ENCODE measurements at regions not wholly inside any gene's neighbourhood (a gene's known extent, or its start where the extent isn't known, plus 50 kb on each side); places are given as distances from the start of the nearest gene placed in this dataset.

DNA sequence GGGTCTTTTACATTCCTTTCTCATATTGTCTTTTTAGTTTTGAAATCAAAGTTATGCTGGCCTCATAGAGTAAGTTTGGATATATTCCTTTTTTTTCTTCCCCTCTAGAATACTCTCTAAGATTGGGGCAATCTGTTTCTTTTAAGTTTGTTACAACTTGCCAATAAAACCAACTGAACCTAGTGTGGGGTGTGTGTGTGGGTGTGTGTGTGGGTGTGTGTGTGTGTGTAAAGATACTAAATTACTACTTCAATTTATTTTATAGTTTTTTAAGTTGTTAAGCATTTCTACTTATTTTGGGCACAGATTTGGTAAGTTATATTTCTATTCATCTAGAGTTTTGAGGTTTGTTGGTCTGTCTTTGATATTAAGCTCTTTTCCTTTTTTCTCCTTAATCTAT is 198.2 kb upstream of the TMC3 start:
- DNase-seq, result no peak

DNA sequence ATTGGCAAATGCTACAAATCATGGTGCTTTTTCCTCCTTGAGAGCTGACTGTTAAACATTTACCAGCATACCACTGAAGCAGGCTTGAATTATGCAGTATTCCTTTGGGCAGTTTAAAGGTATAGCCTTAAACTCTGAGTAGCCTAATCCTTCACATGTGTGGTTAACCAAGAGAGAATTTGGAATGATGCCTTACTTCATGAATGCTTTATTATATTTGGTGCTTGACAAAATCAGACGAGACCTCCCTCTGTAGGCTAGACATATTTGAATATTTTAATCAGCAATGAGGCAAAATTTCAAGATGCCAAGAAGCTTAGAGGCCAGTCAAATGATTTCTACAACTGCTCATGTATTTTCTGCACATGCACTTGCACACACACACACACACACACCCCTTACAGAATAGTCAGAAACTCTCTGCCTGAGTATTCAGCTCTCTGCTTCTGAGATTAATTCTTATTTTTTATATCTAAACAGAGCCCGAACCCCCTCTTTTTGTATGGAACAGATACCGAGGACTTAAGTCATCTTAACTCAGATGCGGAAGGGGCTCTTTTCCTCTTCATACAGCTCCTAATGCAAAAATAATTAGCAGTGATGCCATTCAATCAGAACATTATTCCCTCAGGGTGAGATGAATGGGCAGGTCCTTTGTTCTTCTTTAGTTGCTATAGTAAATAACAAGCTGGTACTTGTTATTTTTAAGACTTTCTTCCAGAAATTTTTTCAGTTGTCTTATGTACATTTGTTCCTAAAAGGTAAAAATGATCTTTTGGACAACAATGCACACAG is 195.5 kb upstream of the TMC3 start:
- no peak for DNase-seq

DNA sequence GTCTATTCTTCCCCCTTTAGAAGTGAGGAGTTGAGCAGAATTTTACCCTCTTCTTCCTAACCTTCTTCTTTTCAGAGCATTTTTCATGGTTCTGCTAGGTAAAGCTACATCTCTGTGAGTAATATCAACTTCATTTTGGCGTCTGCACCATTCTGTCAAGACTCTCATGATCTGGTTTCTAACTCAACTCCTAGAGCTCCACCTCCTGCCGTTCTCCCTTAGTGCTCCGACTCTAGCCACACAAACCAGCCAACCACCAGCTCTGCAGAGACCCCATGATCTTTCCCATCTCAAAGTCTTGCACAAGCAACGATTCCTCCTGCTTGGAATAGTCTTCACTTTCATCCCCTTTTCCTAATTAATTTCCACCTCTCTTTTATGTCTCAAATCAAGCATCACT is 193.9 kb upstream of the TMC3 start:
- no peak for DNase-seq

DNA sequence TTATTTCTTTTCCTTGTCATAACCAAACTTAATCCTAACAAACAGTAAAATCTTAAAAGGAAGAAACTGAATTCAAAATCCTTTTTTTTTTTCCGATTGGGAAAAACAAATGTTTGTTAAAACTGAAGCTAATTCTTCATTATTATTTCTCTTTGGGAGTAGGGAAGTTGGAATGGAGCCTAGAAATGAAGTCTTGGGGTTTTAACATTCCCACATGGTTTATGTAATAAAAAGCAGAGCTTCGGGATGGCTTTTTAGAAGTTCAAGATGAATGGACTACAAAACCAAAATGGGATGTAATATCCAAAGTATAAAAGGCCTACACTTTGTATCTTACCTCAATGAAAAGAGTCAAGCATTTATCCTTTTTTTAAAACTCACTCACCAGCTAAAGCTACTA is 189.0 kb upstream of the TMC3 start:
- DNase-seq, result no peak

DNA sequence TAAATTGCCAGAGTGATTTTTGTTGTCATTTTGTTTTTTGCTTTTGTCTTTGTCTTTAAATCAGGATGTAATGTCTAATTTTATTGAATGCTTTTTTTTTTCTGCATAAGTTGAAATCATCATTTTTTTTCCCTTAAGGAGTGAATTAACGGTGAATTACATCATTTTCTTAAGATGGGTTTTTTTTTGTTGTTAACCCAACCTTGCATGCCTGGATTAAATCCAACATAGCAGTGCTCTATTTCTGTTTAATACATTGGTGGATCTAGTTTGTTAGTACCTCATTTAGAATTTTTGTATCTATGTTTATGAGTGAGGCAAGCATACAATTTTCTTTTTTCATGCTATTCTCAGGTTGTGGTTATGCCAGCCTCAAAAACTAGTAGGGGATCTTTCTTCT is 186.4 kb upstream of the TMC3 start:
- no peak for DNase-seq

DNA sequence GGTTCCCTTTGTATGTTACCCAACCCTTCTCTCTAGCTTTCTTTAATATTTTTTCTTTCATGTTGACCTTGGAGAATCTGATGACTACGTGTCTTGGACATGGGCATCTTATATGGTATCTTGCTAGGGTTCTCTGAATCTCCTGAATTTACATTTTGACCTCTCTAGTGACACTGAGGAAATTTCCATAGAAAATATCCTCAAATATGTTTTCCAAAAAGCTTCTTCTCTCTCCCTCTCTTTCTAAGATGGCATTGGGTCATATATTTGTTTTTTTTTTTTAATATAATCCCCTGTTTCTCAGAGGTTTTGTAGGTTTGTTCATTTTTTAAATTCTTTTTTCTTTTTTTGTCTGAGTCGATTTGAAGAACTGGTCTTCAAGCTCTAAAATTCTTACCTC is 184.0 kb upstream of the TMC3 start:
- DNase-seq, result no peak

DNA sequence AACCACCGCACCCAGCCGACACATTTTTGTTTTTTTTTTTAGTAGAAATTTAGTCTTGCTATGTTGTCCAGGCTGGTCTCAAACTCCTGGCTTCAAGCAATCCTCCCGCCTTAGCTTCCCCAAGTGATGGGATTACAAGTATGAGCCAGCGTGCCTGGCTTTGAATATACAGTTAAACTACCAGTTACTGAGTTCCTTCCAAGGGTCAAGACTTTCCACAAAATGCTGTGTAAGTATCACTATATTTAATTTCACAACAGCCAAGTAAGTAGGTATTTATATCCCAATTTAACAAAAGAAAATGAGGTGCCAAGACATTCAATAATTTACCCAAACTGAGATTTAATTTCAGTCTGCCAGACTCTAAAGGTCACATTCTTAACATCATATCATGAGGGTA is 181.3 kb upstream of the TMC3 start:
- DNase-seq, result no peak

DNA sequence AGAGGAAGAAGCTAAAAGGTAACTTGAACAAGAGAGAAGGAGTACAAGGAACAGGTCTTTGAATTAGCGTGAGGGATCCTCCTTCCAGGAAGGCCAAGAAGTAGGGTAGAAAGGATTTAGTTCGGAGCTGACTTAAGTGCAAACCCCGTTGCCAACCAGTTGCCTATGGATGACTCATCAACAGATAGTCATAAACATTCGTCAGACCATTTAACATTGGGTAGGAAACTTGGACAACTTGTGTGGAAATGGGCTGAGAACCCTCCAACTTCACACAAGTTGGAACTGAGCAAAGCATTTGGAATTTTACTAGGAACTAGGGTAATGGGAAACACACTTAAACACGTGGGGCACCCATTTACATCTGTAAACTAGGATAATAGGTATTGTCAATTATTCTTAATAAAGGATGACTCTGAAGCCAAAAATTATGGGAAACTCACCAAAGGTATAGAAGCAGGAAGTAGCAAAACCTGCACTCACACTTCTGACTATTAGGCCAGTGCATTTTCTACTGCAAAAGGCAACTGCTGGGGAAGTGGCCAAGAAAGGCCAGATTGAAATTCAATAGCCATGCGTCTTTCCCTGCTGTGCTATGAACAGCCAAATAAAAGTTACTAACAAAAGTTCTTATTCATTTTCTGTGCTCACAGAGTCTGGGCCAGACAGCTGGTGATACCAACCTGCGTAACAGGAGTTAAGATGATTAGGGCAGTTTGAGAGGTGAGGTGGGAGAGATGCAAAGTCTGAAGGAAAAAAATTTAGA is 174.5 kb upstream of the TMC3 start:
- DNase-seq, result no peak

DNA sequence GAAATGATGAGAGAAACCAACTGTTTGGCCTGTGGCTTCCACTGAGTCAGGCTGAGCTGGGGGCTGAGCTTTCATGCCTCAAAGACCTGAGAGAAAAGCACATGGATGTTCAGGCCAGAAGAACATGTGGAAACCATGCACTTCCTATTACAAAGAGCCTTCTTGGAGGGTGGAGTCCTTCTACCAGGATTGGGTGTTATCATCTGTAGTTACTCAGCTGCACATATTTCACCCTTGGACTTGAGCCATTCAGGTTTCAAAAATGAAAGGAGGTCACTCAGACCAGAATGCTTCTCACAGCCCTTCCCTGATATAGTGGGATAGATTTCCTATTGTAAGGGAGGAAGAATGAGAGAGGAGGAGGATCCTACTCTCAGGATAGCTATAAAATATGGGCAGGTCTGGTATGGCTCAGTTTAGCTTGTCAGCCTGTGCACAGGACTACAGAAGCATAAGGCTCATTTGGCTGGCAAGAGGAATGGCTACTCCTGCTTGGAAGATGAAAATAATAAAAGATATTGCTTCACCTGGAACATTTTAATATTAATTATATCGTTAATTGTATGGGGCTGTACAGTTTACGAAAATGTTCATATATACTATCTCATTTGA is 173.6 kb upstream of the TMC3 start:
- no peak for DNase-seq

DNA sequence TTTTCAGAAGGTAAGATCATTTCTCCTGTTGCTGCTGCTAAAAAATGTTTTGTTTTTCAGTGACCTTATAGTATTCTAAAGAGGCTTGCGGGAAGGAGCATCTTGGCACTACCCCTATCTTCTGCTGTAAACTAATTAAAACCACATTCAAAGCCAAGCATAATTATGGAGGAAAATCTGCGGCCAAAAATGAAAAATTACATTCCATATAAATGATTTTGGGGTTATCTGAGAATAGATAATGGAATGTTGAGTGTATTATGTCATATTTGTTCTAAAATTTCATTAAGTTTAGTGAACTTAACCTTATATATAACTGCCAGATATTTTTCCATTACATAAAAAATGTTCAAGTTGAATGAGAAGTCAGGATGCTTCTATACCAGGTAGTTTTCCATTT is 170.4 kb upstream of the TMC3 start:
- no peak for DNase-seq

DNA sequence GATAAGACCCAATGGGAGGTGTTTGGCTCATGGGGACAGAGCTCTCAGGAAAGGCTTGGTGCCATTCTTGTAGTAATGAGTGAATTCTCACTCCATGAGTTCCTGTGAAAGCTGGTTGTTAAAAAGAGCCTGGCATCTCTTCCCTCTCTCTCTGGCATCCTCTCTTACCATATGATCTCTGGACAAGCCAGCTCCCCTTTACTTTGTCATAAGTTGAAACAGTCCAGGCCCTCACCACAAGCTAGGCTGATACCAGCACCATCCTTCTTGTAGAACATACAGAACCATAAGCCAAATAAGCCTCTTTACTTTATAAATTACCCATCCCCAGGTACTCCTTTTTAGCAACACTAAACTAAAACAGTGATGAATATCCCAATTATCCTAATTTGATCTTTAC is 166.9 kb upstream of the TMC3 start:
- DNase-seq, result no peak

DNA sequence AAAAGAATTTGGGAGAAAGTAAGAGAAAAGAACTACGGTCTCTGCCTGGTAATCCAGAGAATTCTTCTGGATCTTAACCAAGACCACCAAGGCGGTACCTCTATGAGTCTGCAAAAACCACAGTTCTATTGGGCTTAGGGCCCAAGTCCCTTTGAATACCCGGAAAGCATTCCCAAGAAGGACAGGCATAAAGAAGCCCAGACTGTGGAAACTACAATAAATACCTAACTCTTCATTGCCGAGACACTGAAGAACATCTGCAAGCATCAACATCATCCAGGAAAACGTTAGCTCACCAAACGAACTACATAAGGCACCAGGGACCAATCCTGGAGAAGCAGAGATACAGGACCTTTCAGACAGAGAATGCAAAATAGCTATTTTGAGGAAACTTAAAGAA is 162.3 kb upstream of the TMC3 start:
- DNase-seq, result no peak

DNA sequence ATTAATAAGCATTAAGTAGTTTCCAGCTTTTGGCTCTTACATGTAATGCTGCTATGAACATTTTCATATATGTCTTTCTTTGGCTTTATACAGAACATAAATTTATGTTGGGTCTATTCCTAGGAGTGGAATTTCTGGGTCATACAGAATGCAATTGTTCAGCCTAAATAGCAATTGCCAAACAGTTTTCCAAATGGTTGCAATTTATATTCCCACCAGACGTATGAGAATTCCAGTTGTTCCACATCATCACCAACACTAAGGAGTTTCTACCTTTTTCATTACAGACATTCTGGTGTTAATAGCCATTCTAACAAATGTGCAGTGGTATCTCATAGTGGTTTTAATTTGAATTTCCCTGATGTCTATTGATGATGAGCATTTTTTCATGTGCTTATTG is 160.1 kb upstream of the TMC3 start:
- no peak for DNase-seq

DNA sequence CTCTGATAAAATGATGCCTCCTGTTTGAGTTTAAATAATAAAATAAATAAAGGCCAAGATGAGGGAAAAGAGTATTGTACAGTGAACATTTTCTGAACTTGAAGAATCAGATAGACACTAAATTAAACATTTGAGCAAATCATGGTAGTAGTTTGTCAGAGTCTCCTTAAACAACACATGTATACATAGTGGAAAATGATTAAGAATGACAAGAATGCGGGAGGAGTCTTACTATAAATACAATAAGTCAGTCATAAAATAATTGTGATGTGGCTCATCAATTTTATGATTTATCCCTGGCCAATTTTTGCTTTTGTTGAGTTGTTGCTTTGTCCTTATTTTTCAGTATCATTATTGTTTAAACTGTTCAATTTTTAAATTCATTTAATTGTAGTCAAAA is 158.0 kb upstream of the TMC3 start:
- no peak for DNase-seq

DNA sequence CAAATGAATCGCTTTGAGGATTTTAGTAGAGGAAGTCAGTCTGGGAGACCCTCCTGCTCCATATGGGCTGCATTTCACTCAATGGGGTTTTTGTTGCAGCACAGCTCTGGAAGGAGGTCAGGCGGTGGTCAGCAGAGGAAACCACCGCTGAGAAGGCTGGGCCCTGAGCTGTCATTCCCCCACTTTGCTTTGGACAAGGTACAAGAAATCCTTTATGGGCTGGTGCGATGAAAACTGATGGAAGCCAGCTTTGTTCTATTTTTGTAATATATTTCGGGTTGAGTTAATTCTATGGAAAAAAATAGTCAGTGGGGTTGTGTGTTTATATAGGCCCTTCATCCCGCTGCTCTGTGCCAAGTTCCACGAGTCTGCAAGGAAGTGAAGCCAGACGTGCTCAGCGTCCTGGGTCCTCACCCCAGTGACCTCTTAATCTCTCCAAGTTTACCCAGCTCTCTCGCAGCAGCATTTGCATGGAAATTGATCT is 157.1 kb upstream of the TMC3 start:
- DNase-seq, result no peak

DNA sequence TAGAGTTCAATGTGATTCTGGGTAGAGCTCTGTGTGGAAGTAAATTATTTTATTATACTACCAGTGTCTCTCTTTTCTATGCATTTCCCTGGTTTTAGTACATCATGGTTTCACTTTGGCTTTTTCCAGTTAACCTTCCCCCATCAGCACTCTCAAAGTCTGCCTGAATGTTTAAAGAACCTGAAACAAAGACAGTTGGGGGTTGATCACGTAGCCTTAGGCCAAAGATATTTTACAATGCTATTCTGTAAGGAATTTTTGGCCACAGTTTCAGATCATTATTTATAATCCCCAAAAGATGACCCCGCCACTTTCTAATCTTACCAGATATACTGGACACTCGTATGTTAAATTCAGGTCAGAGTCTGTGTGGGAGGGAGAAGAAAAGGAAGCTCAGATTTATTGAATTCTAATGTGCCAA is 156.3 kb upstream of the TMC3 start:
- DNase-seq, result no peak

DNA sequence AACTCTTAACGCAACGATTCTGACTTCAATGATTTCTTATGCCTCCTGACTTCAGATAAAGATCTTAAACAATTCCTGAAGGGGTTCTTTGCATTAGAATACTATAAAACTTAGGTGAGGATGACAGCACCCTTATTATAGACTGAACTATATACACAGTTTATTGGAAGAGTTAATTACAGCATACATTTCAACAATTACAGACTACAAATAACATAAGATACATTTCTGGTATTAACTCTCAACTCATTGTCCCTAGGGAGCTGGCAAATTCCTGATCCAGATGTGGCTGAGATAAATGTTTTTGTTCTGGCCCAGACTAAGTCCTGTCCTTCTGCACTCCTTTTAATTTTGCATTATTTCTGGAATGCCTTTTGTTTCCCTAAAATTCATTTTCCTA is 155.5 kb upstream of the TMC3 start:
- DNase-seq, result no peak

DNA sequence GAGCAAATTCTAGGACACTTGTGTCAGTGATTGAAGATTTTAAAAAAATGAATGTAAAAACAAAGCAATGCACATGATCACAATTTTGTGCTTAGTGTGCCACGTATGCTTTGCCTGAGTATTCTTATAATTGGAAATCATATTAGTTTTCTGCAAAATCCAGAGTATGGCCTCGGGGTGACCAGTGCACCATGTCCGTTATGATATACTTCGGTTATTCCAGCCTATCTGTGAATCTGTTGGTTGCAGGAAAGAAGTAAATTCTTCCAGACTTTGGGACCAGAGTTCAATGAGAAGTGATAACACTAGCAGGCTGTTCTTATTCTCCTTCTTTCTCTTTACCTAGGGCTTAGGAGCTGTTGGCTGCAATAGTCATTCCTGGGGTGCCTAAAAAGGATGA is 152.0 kb upstream of the TMC3 start:
- no peak for DNase-seq

DNA sequence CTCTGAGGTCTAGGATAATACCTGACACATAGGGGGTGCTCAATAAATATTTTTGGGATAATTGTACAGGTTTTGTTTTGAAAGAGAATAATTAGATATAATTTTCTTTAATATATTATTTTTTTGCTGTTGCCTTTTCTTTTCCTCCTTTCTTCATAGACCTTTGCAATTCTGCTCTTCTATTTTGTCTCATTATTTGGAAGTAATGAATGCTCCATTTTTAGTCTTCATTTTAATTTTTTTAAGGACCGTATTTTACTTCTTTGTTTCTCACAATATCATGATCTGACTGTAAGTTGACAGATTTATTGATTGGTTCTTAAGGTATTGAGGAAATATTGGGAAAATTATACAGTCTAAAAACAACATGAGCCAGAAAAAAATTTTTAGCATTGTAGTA is 150.5 kb upstream of the TMC3 start:
- no peak for DNase-seq

DNA sequence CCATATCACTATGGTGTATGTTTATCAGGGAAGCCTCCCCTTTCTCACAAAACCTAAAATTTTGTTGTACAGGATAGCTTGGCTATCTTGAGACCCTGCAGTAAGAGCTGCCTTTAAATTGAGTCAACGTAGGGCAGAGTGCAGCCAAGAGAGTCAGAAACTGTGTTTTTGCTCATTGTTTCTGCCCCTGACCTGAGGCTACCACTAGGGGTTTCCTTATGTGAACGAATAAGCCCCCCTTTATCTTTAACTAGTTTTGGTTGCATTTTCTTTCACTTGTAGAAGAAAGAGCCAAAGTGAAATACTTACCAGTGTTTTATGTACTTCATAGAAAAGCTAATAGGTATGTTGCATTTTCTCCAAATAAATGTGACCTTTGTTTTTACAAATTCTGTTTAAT is 149.9 kb upstream of the TMC3 start:
- DNase-seq, result no peak

DNA sequence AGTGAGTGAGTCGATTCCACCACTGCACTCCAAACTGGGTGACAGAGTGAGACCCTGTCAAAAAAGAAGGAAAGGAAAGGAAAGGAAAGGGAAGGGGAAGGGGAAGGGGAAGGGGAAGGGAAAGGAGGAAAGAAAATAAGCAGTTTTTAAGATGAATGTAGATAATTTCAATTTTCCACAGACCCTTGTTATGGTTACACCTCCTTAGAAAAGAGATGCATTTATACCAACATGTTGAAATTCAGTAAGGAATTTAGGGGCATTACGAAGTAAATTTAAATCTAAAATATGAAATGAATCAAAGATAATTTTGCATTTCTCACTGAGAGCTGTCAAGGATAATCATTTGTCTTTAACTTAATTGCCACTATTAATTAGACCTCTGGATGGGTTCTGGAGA is 146.5 kb upstream of the TMC3 start:
- DNase-seq, result no peak

DNA sequence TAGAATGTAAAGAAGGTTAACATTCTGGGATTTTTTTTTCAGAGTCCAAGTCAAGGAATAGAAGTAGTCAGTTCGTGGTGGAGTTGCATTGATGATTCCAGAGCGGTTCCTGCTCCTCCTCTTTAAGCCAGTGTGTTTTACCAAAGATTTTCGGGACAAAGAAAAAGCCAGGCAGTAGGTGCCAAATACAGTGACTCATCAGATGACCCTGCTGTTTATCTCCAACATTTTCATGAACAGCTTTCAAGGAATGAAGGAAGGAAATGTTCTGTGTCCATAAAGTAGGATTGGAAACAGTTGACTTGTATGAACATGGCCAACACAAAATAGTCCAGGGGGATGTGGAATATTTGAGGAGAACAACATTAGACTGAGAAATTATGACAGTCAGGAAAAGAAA is 142.4 kb upstream of the TMC3 start:
- no peak for DNase-seq

DNA sequence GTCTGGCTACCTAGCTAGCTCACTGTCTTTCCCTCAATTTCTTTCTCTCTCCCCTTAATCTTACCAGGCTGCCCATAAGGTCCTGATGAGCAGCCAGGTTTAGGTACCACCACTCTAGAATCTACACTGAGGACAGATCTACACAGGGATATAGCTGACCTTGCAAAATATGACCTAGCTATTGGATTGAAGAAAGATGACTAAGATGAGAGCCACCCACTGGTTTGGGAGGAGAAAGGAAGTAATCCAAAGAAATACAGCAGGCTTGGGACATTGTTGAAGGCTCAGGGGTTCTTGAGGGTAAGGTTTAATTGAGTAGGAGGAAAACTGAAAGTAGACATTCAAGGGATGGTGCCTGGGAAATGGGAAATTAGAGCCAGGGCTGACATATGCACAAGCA is 142.0 kb upstream of the TMC3 start:
- DNase-seq, result no peak

DNA sequence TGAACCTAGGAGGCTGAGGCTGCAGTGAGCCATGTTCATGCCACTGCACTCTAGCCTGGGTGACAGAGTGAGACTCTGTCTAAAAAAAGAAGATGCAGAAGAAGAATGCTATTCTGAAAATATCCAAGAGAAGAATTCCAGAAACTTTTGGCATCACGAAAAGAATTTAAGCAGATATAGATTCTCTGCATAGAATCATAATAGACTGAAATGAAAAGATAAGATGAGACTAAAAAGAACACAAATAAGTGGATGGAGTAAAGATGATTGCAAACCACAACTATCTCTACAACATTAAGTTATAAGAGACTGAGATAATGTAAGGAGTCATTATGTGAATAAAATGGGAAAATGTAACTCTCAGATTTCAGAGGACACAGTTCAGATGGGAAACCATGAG is 140.7 kb upstream of the TMC3 start:
- DNase-seq, result no peak

Data from NCI-H1930 (cell line).